ENCODE measurements at regions not wholly inside any gene's neighbourhood (a gene's known extent, or its start where the extent isn't known, plus 50 kb on each side); places are given as distances from the start of the nearest gene placed in this dataset.

DNA sequence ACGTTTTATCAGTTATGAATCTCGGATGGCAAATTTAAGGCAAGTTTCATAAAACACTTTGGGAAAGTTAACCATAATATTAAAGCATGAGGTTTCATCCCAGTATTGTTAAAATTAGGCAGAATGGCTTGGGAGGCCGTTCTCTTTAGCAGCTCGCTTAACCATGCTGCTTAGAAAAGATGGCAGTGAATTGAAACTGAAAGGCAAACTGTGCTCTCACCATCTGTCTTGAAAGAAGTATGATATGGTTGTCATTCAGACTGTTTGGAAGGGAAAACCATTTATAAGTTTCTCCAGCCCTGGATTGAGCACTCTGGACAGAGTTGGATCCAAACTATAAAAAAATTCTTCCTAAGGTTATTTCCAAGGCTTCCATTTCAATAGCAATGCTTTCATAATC lies 332.3 kb upstream of the SUCLG2 start:
- Histone ChIP-seq H3K4me3 (ENCODE audit: low read depth, low read length, poor library complexity, severe bottlenecking) (no peak overlapping the region), H3K36me3 (ENCODE audit: insufficient read depth, low read length, poor library complexity, severe bottlenecking) (no peaks in the 10 kb centered on the region), H3K27me3 (replicated peaks; ENCODE audit: insufficient read depth, low read depth, low read length, poor library complexity) (no peaks in the 10 kb centered on the region), H3K27ac (ENCODE audit: low read depth, low read length, poor library complexity, severe bottlenecking) (no peak overlapping the region), H3K4me1 (ENCODE audit: insufficient read depth, low read length, poor library complexity, severe bottlenecking) (no peaks in the 10 kb centered on the region), H3K9me3 (ENCODE audit: low read depth, low read length, poor library complexity, severe bottlenecking) (no peaks in the 10 kb centered on the region)
- ChIA-PET POLR2A (ENCODE audit: low non-redundant PET) (no interaction called here), CTCF (no interaction called here)
- DNase-seq (ENCODE audit: low spot score): no peak
- no TSS peak for BruUV-seq (replicated peaks)
- no peak for TF ChIP-seq EZH2 (IDR thresholded peaks at IDR 0.05; ENCODE audit: borderline replicate concordance, low read depth, low read length, poor library complexity, severe bottlenecking)
- intact Hi-C loops (cut with micrococcal nuclease; ENCODE audit: unreplicated experiment): no loop called here

DNA sequence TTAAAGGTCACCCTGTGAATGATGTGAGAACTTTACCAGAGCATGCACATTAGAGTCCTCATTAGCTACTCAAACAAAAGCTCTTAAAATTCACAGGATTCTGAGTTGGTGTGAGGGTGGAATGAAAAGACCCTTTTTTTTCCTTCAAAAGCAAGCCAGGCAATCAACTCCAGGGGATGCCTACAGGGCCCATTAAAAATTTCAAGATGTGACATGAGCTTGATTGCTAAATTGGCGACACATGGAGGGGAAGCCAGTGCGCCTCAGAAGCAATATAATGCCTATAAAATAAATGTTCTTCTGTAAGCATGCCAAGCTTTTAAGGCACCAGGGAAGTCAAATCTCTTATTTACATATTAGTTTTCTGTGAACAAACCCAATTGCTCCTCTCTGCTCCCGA lies 328.8 kb upstream of the SUCLG2 start:
- TF ChIP-seq, protein P1, sequence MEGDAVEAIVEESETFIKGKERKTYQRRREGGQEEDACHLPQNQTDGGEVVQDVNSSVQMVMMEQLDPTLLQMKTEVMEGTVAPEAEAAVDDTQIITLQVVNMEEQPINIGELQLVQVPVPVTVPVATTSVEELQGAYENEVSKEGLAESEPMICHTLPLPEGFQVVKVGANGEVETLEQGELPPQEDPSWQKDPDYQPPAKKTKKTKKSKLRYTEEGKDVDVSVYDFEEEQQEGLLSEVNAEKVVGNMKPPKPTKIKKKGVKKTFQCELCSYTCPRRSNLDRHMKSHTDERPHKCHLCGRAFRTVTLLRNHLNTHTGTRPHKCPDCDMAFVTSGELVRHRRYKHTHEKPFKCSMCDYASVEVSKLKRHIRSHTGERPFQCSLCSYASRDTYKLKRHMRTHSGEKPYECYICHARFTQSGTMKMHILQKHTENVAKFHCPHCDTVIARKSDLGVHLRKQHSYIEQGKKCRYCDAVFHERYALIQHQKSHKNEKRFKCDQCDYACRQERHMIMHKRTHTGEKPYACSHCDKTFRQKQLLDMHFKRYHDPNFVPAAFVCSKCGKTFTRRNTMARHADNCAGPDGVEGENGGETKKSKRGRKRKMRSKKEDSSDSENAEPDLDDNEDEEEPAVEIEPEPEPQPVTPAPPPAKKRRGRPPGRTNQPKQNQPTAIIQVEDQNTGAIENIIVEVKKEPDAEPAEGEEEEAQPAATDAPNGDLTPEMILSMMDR (conservative IDR thresholded peaks at IDR 0.05; ENCODE audit: low read depth, low read length): no peak
- no peak for TF ChIP-seq EZH2 (IDR thresholded peaks at IDR 0.05; ENCODE audit: borderline replicate concordance, low read depth, low read length, poor library complexity, severe bottlenecking)
- no peak overlapping the region for H3K4me3 ChIP-seq (ENCODE audit: low read depth, low read length, poor library complexity, severe bottlenecking)
- no peaks in the 10 kb centered on the region for H3K4me1 ChIP-seq (ENCODE audit: insufficient read depth, low read length, poor library complexity, severe bottlenecking)
- H3K27ac ChIP-seq (ENCODE audit: low read depth, low read length, poor library complexity, severe bottlenecking): no peak overlapping the region
- no peaks in the 10 kb centered on the region for H3K9me3 ChIP-seq (ENCODE audit: low read depth, low read length, poor library complexity, severe bottlenecking)
- intact Hi-C loops (cut with micrococcal nuclease; ENCODE audit: unreplicated experiment): no loop called here
- POLR2A ChIA-PET (ENCODE audit: low non-redundant PET): no interaction called here
- H3K27me3 ChIP-seq (replicated peaks; ENCODE audit: insufficient read depth, low read depth, low read length, poor library complexity): no peaks in the 10 kb centered on the region
- H3K36me3 ChIP-seq (ENCODE audit: insufficient read depth, low read length, poor library complexity, severe bottlenecking): no peaks in the 10 kb centered on the region
- CTCF ChIA-PET: no interaction called here
- no TSS peak for BruUV-seq (replicated peaks)
- DNase-seq (ENCODE audit: low spot score): peak; percentile 2

DNA sequence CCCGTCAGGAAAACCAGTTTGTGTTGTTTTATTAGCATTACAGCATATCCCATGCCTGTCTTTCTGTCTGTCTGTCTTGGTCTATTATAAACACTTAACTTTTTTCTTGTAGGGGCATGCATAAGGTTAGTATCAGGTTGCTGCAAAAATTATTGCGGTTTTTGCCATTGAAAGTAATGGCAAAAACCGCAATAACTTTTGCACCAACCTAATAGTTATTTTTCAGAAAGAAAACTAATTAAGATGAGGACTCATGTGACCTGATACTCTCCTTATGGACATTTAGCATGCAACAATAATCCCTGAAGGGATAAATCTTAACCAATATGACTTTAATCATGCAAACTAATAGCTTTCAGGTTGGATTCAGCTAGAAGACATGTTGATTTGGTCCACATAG lies 326.7 kb upstream of the SUCLG2 start:
- H3K36me3 ChIP-seq (ENCODE audit: insufficient read depth, low read length, poor library complexity, severe bottlenecking): no peaks in the 10 kb centered on the region
- no TSS peak for BruUV-seq (replicated peaks)
- H3K9me3 ChIP-seq (ENCODE audit: low read depth, low read length, poor library complexity, severe bottlenecking): no peaks in the 10 kb centered on the region
- H3K27ac ChIP-seq (ENCODE audit: low read depth, low read length, poor library complexity, severe bottlenecking): no peak overlapping the region
- CTCF ChIA-PET: no interaction called here
- intact Hi-C loops (cut with micrococcal nuclease; ENCODE audit: unreplicated experiment): no loop called here
- H3K4me3 ChIP-seq (ENCODE audit: low read depth, low read length, poor library complexity, severe bottlenecking): no peak overlapping the region
- TF ChIP-seq, protein P1 (conservative IDR thresholded peaks at IDR 0.05; ENCODE audit: low read depth, low read length): no peak
- no peak for TF ChIP-seq EZH2 (IDR thresholded peaks at IDR 0.05; ENCODE audit: borderline replicate concordance, low read depth, low read length, poor library complexity, severe bottlenecking)
- DNase-seq (ENCODE audit: low spot score): no peak
- H3K4me1 ChIP-seq (ENCODE audit: insufficient read depth, low read length, poor library complexity, severe bottlenecking): no peaks in the 10 kb centered on the region
- POLR2A ChIA-PET (ENCODE audit: low non-redundant PET): no interaction called here
- H3K27me3 ChIP-seq (replicated peaks; ENCODE audit: insufficient read depth, low read depth, low read length, poor library complexity): no peaks in the 10 kb centered on the region

DNA sequence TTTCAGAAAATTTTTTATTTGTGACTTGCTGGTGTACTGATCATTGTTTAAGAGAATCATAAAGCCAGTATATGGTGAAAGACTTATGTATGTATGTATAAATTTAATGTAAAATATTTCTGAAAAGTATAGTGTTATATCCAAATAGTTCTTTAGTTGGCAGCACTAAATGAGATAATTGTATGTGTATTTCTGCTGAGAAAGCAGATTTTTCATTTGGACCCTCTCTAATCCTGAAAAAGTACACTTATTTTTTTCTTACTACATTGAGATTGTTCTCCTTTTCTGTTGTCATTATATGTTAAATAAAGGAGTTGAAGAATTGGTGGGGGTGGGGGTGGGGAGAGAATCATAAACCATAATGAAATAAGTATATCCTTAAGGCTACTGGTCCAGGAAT lies 324.9 kb upstream of the SUCLG2 start:
- H3K27me3 ChIP-seq (replicated peaks; ENCODE audit: insufficient read depth, low read depth, low read length, poor library complexity): no peaks in the 10 kb centered on the region
- CTCF ChIA-PET: no interaction called here
- no peak overlapping the region for H3K4me3 ChIP-seq (ENCODE audit: low read depth, low read length, poor library complexity, severe bottlenecking)
- BruUV-seq (replicated peaks): no TSS peak
- H3K4me1 ChIP-seq (ENCODE audit: insufficient read depth, low read length, poor library complexity, severe bottlenecking): no peaks in the 10 kb centered on the region
- TF ChIP-seq, protein P1 (conservative IDR thresholded peaks at IDR 0.05; ENCODE audit: low read depth, low read length): no peak
- no peak for TF ChIP-seq EZH2 (IDR thresholded peaks at IDR 0.05; ENCODE audit: borderline replicate concordance, low read depth, low read length, poor library complexity, severe bottlenecking)
- DNase-seq (ENCODE audit: low spot score): no peak
- intact Hi-C loops (cut with micrococcal nuclease; ENCODE audit: unreplicated experiment): no loop called here
- H3K36me3 ChIP-seq (ENCODE audit: insufficient read depth, low read length, poor library complexity, severe bottlenecking): no peaks in the 10 kb centered on the region
- no peaks in the 10 kb centered on the region for H3K9me3 ChIP-seq (ENCODE audit: low read depth, low read length, poor library complexity, severe bottlenecking)
- POLR2A ChIA-PET (ENCODE audit: low non-redundant PET): no interaction called here
- no peak overlapping the region for H3K27ac ChIP-seq (ENCODE audit: low read depth, low read length, poor library complexity, severe bottlenecking)
